Fibroblast of lung (primary cell): ENCODE measurements at regions not wholly inside any gene's neighbourhood (a gene's known extent, or its start where the extent isn't known, plus 50 kb on each side); places are given as distances from the start of the nearest gene placed in this dataset.

ENCODE experiments used
- DNase-seq, 2 donors: peaks; one replicate each; pipeline versions ENCODE4 v3.0.0 to v3.0.0-alpha.2; 2010; ENCODE audit warnings: low read depth in 2 of 2
- H2AFZ ChIP-seq: 2 replicates; pipeline ENCODE4 v1.5.1; 2012; ENCODE audit warnings: low read length, control low read depth, inconsistent platforms
- H3K27ac ChIP-seq: 2 replicates; pipeline ENCODE4 v1.5.1; 2011; ENCODE audit warnings: low read length, control low read depth; ENCODE audit not compliant: insufficient read depth
- H3K27me3 ChIP-seq: 2 replicates; pipeline ENCODE4 v1.5.1; 2011; ENCODE audit warnings: mild to moderate bottlenecking, low read length; ENCODE audit not compliant: control insufficient read depth, insufficient read depth
- H3K36me3 ChIP-seq: 2 replicates; pipeline ENCODE4 v1.5.1; 2011; ENCODE audit warnings: low read length; ENCODE audit not compliant: control insufficient read depth, insufficient read depth
- H3K4me1 ChIP-seq: 2 replicates; pipeline ENCODE4 v1.5.1; 2011; ENCODE audit warnings: low read length; ENCODE audit not compliant: control insufficient read depth, insufficient read depth; ENCODE audit errors: extremely low read depth
- H3K4me2 ChIP-seq: 2 replicates; pipeline ENCODE4 v1.5.1; 2011; ENCODE audit warnings: low read length, control low read depth; ENCODE audit not compliant: insufficient read depth; ENCODE audit errors: extremely low read depth
- H3K4me3 ChIP-seq, 4 experiments: fragments of 200-600 bp in 1 of 4; sonication (generic) in 1 of 4; replicated peaks in 1 of 4; 2 replicates each; pipeline ENCODE4 v1.5.1; 2011 to 2016; ENCODE audit warnings: low read length in 4 of 4, low read depth in 3 of 4, mild to moderate bottlenecking in 3 of 4, control low read depth in 2 of 4, inconsistent platforms in 1 of 4, mixed read lengths in 1 of 4; ENCODE audit not compliant: insufficient read depth in 1 of 4; ENCODE audit errors: control extremely low read depth in 1 of 4
- H3K79me2 ChIP-seq: 2 replicates; pipeline ENCODE4 v1.5.1; 2012; ENCODE audit warnings: mild to moderate bottlenecking, low read length, inconsistent platforms; ENCODE audit not compliant: control insufficient read depth, insufficient read depth
- H3K9ac ChIP-seq: 2 replicates; pipeline ENCODE4 v1.5.1; 2011; ENCODE audit warnings: mild to moderate bottlenecking, low read length, control low read depth; ENCODE audit not compliant: insufficient read depth
- H3K9me3 ChIP-seq: 2 replicates; pipeline ENCODE4 v1.5.1; 2012; ENCODE audit warnings: low read depth, low read length; ENCODE audit not compliant: control insufficient read depth, insufficient read depth
- H4K20me1 ChIP-seq: 2 replicates; pipeline ENCODE4 v1.5.1; 2011; ENCODE audit warnings: low read length; ENCODE audit not compliant: control insufficient read depth, insufficient read depth; ENCODE audit errors: extremely low read depth
- CTCF ChIP-seq, 2 donors: IDR thresholded peaks in 1 of 2; conservative IDR thresholded peaks in 1 of 2; 1 replicate in 1 of 2; 2 replicates in 1 of 2; pipeline ENCODE4 v1.5.1; 2011 to 2012; ENCODE audit warnings: low read length in 2 of 2, control low read depth in 1 of 2, inconsistent platforms in 1 of 2, low read depth in 1 of 2, mild to moderate bottlenecking in 1 of 2
- EZH2 ChIP-seq: IDR thresholded peaks from 2 replicates; pipeline ENCODE4 v1.5.1; 2012; ENCODE audit warnings: low read length, control low read depth, mild to moderate bottlenecking; ENCODE audit errors: missing control alignments

- H3K36me3 ChIP-seq: no peaks in the 10 kb centered on the region
- no peak overlapping the region for H3K4me2 ChIP-seq
- H3K27ac ChIP-seq: no peak overlapping the region
- no peak overlapping the region for H3K9ac ChIP-seq
- no peaks in the 10 kb centered on the region for H3K9me3 ChIP-seq
- no peak overlapping the region for H3K4me3 ChIP-seq
- no peaks in the 10 kb centered on the region for H3K79me2 ChIP-seq
- no peak for TF ChIP-seq CTCF (conservative IDR thresholded peaks at IDR 0.05 in 1 of 2, IDR thresholded peaks at IDR 0.05 in 1 of 2; ENCODE audit: low read depth in 1 of 2, low read length in 2 of 2)
- TF ChIP-seq EZH2: no peak
- no peak for DNase-seq
- no peak overlapping the region for H2AFZ ChIP-seq
- no peaks in the 10 kb centered on the region for H4K20me1 ChIP-seq
- no peaks in the 10 kb centered on the region for H3K4me1 ChIP-seq
- H3K27me3 ChIP-seq: peaks cover 4% of the 10 kb centered on the region
These were observed 59.3 kb downstream of the TMEM100 start for GRCh38 chr17:55663400-55663799.

- TF ChIP-seq EZH2 (no peak), CTCF (conservative IDR thresholded peaks at IDR 0.05 in 1 of 2, IDR thresholded peaks at IDR 0.05 in 1 of 2; ENCODE audit: low read depth in 1 of 2, low read length in 2 of 2) (no peak)
- Histone ChIP-seq H3K4me2 (no peak overlapping the region), H3K9me3 (no peaks in the 10 kb centered on the region), H3K27ac (no peak overlapping the region), H3K27me3 (peaks cover 4% of the 10 kb centered on the region), H3K9ac (no peak overlapping the region), H3K79me2 (no peaks in the 10 kb centered on the region), H3K36me3 (no peaks in the 10 kb centered on the region), H3K4me3 (no peak overlapping the region), H4K20me1 (no peaks in the 10 kb centered on the region), H2AFZ (no peak overlapping the region), H3K4me1 (no peaks in the 10 kb centered on the region)
- no peak for DNase-seq
These were observed 60.5 kb downstream of the TMEM100 start for GRCh38 chr17:55661963-55662834.

GRCh38 chr17:55661256-55661758 lies 61.4 kb downstream of the TMEM100 start:
- Histone ChIP-seq H3K27me3 (peaks cover 3% of the 10 kb centered on the region), H3K36me3 (no peaks in the 10 kb centered on the region), H3K4me3 (no peak overlapping the region), H3K9ac (no peak overlapping the region), H3K4me1 (no peaks in the 10 kb centered on the region), H3K79me2 (no peaks in the 10 kb centered on the region), H4K20me1 (no peaks in the 10 kb centered on the region), H2AFZ (no peak overlapping the region), H3K27ac (no peak overlapping the region), H3K9me3 (no peaks in the 10 kb centered on the region), H3K4me2 (no peak overlapping the region)
- DNase-seq: no peak
- TF ChIP-seq CTCF (conservative IDR thresholded peaks at IDR 0.05 in 1 of 2, IDR thresholded peaks at IDR 0.05 in 1 of 2; ENCODE audit: low read depth in 1 of 2, low read length in 2 of 2) (no peak), EZH2 (no peak)
